IMR-90 (cell line): ENCODE measurements at regions not wholly inside any gene's neighbourhood (a gene's known extent, or its start where the extent isn't known, plus 50 kb on each side); places are given as distances from the start of the nearest gene placed in this dataset.

Experiments used
- BHLHE40 ChIP-seq: fragments of 150-350 bp; IDR thresholded peaks from 2 replicates; pipeline ENCODE4 v1.6.1; 2016; ENCODE audit warnings: mild to moderate bottlenecking, low read depth, low read length
- FOS ChIP-seq: fragments of 150-350 bp; IDR thresholded peaks from 2 replicates; pipeline ENCODE4 v1.6.1; 2016; ENCODE audit warnings: low read depth, low read length
- RAD21 ChIP-seq: IDR thresholded peaks from 2 replicates; pipeline ENCODE4 v1.6.1; 2012; ENCODE audit warnings: low read length, improper control_type of control experiment
- RCOR1 ChIP-seq: IDR thresholded peaks from 2 replicates; pipeline ENCODE4 v1.6.1; 2012; ENCODE audit warnings: mild to moderate bottlenecking, low read length, improper control_type of control experiment; ENCODE audit not compliant: insufficient replicate concordance
- TF ChIP-seq, protein P1 (sequence below): conservative IDR thresholded peaks from 2 replicates; pipeline ENCODE4 v1.5.1; 2012; ENCODE audit warnings: mild to moderate bottlenecking, low read depth, low read length, improper control_type of control experiment

DNA sequence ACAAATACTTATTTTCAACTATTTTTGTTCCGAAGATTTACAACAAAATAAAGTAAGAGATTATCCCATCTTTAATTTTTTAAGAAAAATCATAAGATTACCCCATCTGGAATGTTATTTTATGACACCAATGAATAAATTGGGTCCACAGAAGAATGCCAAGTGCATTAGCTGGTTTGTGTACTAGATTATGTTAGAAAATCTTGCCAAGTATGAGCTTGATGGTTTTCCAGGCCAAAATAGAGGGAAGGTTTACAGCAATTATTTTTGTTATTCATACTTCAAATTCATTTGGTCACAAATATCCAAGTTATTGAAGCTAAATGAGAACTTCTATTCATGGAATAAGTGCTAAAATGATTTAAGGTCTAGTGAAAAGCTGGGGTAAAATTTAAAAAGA is 109.4 kb upstream of the DMRTA1 start:
- TF ChIP-seq, protein P1, sequence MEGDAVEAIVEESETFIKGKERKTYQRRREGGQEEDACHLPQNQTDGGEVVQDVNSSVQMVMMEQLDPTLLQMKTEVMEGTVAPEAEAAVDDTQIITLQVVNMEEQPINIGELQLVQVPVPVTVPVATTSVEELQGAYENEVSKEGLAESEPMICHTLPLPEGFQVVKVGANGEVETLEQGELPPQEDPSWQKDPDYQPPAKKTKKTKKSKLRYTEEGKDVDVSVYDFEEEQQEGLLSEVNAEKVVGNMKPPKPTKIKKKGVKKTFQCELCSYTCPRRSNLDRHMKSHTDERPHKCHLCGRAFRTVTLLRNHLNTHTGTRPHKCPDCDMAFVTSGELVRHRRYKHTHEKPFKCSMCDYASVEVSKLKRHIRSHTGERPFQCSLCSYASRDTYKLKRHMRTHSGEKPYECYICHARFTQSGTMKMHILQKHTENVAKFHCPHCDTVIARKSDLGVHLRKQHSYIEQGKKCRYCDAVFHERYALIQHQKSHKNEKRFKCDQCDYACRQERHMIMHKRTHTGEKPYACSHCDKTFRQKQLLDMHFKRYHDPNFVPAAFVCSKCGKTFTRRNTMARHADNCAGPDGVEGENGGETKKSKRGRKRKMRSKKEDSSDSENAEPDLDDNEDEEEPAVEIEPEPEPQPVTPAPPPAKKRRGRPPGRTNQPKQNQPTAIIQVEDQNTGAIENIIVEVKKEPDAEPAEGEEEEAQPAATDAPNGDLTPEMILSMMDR, result no peak
- TF ChIP-seq RAD21 (no peak), BHLHE40 (no peak), RCOR1 (no peak), FOS (no peak)
